A673 (cell line): ENCODE measurements at regions not wholly inside any gene's neighbourhood (a gene's known extent, or its start where the extent isn't known, plus 50 kb on each side); places are given as distances from the start of the nearest gene placed in this dataset.

Experiments
- EZH2 ChIP-seq: fragments of 200-600 bp; sonication (generic); IDR thresholded peaks from 2 replicates; pipeline ENCODE4 v1.6.1; 2017; ENCODE audit warnings: borderline replicate concordance, low read depth, mild to moderate bottlenecking, mixed read lengths, antibody characterized with exemption, low read length; ENCODE audit not compliant: poor library complexity, severe bottlenecking
- TF ChIP-seq, protein P1 (sequence below): fragments of 300-800, 200-600 bp; sonication (generic); conservative IDR thresholded peaks from 2 replicates; pipeline ENCODE4 v1.5.1; 2017; ENCODE audit warnings: low read depth, mild to moderate bottlenecking, antibody characterized with exemption, low read length, moderate library complexity, mixed read lengths

DNA sequence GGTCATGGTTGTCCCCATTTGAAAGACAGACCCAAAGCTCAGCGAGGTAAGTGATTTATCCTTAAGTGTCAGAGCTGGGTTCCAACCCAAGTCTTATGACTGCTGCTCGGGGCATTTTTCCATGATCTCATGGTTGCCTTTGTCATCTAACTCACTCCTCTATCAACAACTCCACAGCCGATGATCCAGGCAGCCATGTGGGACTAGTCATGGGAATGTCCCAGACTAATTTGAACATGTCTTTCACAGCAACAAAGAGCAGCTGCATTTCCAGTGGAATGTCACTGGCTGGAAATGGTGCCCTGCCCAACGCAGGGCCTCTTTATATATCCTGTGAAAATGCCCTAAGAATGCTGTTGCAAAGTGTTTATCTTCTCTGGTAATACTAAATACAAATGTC lies 284.8 kb upstream of the PPARGC1A start:
- TF ChIP-seq, protein P1, sequence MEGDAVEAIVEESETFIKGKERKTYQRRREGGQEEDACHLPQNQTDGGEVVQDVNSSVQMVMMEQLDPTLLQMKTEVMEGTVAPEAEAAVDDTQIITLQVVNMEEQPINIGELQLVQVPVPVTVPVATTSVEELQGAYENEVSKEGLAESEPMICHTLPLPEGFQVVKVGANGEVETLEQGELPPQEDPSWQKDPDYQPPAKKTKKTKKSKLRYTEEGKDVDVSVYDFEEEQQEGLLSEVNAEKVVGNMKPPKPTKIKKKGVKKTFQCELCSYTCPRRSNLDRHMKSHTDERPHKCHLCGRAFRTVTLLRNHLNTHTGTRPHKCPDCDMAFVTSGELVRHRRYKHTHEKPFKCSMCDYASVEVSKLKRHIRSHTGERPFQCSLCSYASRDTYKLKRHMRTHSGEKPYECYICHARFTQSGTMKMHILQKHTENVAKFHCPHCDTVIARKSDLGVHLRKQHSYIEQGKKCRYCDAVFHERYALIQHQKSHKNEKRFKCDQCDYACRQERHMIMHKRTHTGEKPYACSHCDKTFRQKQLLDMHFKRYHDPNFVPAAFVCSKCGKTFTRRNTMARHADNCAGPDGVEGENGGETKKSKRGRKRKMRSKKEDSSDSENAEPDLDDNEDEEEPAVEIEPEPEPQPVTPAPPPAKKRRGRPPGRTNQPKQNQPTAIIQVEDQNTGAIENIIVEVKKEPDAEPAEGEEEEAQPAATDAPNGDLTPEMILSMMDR, result no peak
- TF ChIP-seq EZH2, result no peak
